GM13976 (cell line): ENCODE measurements at regions not wholly inside any gene's neighbourhood (a gene's known extent, or its start where the extent isn't known, plus 50 kb on each side); places are given as distances from the start of the nearest gene placed in this dataset.

ENCODE experiments used
- DNase-seq: peaks from one replicate; pipeline ENCODE4 v3.0.0; 2012; ENCODE audit warnings: low spot score
- CTCF ChIP-seq: IDR thresholded peaks from 2 replicates; pipeline ENCODE4 v1.5.1; 2012; ENCODE audit warnings: borderline replicate concordance, mild to moderate bottlenecking; ENCODE audit not compliant: insufficient read depth; ENCODE audit errors: extremely low read depth, missing control alignments, control extremely low read depth
- in situ Hi-C: fragments of 300-500 bp; cut with MboI; formaldehyde crosslinking; loops from one replicate; pipeline ENCODE4 v1.12.0; 2022; ENCODE audit warnings: low sequenced_read_pairs, mixed read lengths, inconsistent platforms; ENCODE audit not compliant: unreplicated experiment

GRCh38 chr6:132131758-132132157, 180.6 kb upstream of the CCN2 start:
- DNase-seq, result no peak
- in situ Hi-C loops, result no loop called here
- no peak for TF ChIP-seq CTCF

DNA sequence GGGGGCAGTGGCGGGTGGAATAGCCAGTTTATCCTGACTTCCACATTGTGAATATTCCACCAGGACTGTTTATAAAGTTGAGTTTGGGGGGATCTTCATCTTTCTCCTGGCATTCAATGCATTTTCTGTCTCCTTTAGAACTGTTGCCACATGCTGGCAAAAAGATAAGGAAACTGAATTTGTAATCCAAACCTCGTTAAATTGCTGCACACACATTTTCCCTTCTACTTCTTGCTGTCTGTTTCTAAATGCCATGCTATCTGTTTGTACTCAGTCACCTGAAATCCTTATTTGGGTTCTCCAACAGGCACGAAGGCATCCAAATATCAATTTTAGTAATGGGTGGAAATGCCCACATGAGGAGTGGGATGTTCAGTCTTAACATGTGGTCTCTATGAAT, 180.2 kb upstream of the CCN2 start:
- no peak for DNase-seq
- in situ Hi-C loops, result no loop called here
- TF ChIP-seq CTCF, result no peak

DNA sequence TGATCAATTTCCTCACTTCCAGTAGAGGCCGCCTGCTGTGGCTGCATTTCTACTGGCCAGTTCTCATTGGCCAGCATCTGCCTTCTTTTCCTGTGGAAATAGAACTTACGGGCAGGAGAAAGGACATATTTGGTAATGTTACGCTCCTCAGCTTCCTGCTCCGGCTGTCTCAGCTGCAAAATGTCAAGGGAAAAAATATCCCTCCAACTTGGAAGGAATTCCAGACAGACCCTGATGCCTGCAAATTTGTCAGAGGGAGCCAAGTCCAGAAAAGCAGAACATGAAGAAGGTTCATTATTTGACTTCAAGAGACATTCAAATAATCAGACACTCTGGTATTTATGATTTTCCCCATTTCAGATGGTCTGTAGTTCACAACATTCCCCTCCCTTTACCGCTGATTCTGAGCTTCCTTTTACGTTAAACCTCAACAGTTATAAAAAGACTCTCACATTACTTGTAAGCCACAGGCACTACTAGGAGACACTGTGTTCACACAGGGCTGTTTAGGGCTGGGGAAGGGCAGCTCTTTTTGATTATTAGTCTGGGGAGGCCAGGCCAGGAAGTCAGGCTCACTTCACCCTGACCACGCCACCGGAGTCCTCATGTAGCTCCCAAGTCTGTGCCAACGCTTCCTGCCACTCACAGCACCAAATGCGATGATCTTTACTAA, 179.6 kb upstream of the CCN2 start:
- in situ Hi-C loops, result no loop called here
- TF ChIP-seq CTCF, result no peak
- DNase-seq, result peak; percentile 7

GRCh38 chr6:132128424-132128823, 177.3 kb upstream of the CCN2 start:
- in situ Hi-C loops, result no loop called here
- no peak for DNase-seq
- no peak for TF ChIP-seq CTCF

DNA sequence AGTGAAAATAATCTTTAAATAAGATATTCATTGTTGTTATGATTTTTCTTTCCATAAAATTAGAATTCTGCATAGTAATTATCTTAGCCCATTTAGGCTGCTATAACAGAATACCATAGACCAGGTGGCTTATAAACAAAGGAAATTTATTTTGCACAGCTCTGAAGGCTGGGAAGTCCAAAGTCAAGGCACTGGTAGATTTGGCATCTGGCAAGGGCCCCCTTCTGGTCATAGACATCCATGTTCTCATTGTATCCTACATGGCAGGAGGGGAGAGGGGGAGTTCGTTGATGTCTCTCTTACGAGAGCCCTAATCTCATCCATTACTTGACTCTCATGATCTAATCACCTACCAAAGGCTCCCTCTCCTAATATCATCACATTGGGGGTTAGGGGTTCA, 175.0 kb upstream of the CCN2 start:
- TF ChIP-seq CTCF, result no peak
- DNase-seq, result no peak
- in situ Hi-C loops, result no loop called here

- DNase-seq, result no peak
- in situ Hi-C loops, result no loop called here
- TF ChIP-seq CTCF, result no peak
These were observed 171.7 kb upstream of the CCN2 start for GRCh38 chr6:132122871-132123270.
